ENCODE measurements at regions not wholly inside any gene's neighbourhood (a gene's known extent, or its start where the extent isn't known, plus 50 kb on each side); places are given as distances from the start of the nearest gene placed in this dataset.

DNA sequence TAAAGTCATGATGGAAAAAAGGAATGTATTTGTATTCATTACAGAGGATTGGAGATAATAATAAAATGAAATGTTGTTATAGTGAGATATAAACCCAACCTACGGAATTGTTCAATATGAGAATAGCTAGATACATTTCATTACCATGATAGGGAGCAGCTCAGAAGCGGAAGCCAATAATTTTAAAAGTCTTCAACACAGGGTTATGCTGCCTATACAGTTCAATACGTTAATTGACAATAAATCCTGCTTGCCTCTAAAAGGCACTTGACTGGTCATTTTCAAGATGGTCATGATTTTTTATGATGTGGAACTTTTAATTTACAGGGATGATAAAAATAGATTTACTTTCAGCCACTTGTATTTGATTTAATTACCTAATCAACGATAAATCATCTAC, 506.8 kb downstream of the TMEM114 start:
- TF ChIP-seq, protein P1, sequence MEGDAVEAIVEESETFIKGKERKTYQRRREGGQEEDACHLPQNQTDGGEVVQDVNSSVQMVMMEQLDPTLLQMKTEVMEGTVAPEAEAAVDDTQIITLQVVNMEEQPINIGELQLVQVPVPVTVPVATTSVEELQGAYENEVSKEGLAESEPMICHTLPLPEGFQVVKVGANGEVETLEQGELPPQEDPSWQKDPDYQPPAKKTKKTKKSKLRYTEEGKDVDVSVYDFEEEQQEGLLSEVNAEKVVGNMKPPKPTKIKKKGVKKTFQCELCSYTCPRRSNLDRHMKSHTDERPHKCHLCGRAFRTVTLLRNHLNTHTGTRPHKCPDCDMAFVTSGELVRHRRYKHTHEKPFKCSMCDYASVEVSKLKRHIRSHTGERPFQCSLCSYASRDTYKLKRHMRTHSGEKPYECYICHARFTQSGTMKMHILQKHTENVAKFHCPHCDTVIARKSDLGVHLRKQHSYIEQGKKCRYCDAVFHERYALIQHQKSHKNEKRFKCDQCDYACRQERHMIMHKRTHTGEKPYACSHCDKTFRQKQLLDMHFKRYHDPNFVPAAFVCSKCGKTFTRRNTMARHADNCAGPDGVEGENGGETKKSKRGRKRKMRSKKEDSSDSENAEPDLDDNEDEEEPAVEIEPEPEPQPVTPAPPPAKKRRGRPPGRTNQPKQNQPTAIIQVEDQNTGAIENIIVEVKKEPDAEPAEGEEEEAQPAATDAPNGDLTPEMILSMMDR (IDR thresholded peaks at IDR 0.05) = no peak
- TF ChIP-seq POLR2AphosphoS5 (IDR thresholded peaks at IDR 0.05) = no peak
- TF ChIP-seq POLR2A (IDR thresholded peaks at IDR 0.05; ENCODE audit: low read depth) = no peak
- TF ChIP-seq EP300 (IDR thresholded peaks at IDR 0.05) = no peak

Data from esophagus muscularis mucosa (tissue), 4 donors.